OCI-LY3 (cell line): ENCODE measurements at regions not wholly inside any gene's neighbourhood (a gene's known extent, or its start where the extent isn't known, plus 50 kb on each side); places are given as distances from the start of the nearest gene placed in this dataset.

Source experiments
- H2AFZ ChIP-seq: fragments of 200-600, 300-600 bp; shearing (Covaris generic); 2 replicates; pipeline ENCODE4 v1.6.0; 2014; ENCODE audit warnings: antibody characterized with exemption, low read depth, low read length
- H3K27ac ChIP-seq: fragments of 200-600, 300-600 bp; sonication (generic); 2 replicates; pipeline ENCODE4 v1.5.1; 2014; ENCODE audit warnings: mild to moderate bottlenecking, low read length, moderate library complexity, mixed read lengths
- H3K27me3 ChIP-seq: fragments of 200-600, 300-600 bp; sonication (generic); 2 replicates; pipeline ENCODE4 v1.6.1; 2014; ENCODE audit warnings: low read depth, low read length, mixed read lengths
- H3K36me3 ChIP-seq: fragments of 200-600, 300-600 bp; sonication (generic); replicated peaks from 2 replicates; pipeline ENCODE3; 2014; ENCODE audit warnings: low read depth, low read length, mixed read lengths
- H3K4me1 ChIP-seq: fragments of 300-600, 200-600 bp; sonication (generic); 2 replicates; pipeline ENCODE4 v1.6.1; 2014; ENCODE audit warnings: low read length, mixed read lengths
- H3K4me2 ChIP-seq: fragments of 200-600, 300-600 bp; sonication (generic); 2 replicates; pipeline ENCODE4 v1.6.1; 2014; ENCODE audit warnings: low read length, mixed read lengths
- H3K4me3 ChIP-seq: fragments of 300-600, 200-600 bp; sonication (generic); 2 replicates; pipeline ENCODE4 v1.5.1; 2014; ENCODE audit warnings: antibody characterized with exemption, mild to moderate bottlenecking, low read length, moderate library complexity
- H3K79me2 ChIP-seq: fragments of 300-600, 200-600 bp; shearing (Covaris generic); 2 replicates; pipeline ENCODE4 v1.6.1; 2014; ENCODE audit warnings: mild to moderate bottlenecking, low read length, mixed read lengths
- H3K9ac ChIP-seq: fragments of 300-600, 200-600 bp; shearing (Covaris generic); 2 replicates; pipeline ENCODE4 v1.6.0; 2014; ENCODE audit warnings: mild to moderate bottlenecking, low read length, moderate library complexity
- H3K9me3 ChIP-seq: fragments of 200-600, 300-600 bp; shearing (Covaris generic); 2 replicates; pipeline ENCODE4 v1.6.1; 2014; ENCODE audit warnings: low read length, mixed read lengths; ENCODE audit not compliant: insufficient read depth
- H4K20me1 ChIP-seq: fragments of 200-600, 300-600 bp; sonication (generic); 2 replicates; pipeline ENCODE4 v1.6.1; 2016; ENCODE audit warnings: low read length, mixed read lengths; ENCODE audit not compliant: insufficient read depth
- EZH2phosphoT487 ChIP-seq: fragments of 200-600 bp; shearing (Covaris generic); IDR thresholded peaks from 2 replicates; pipeline ENCODE4 v1.6.1; 2018; ENCODE audit warnings: antibody characterized with exemption, mixed run types, low read depth
- TF ChIP-seq, protein P1 (sequence below): fragments of 200-600, 300-600 bp; sonication (generic); IDR thresholded peaks from 2 replicates; pipeline ENCODE4 v1.5.1; 2014; ENCODE audit warnings: antibody characterized with exemption, low read length, low read depth

DNA sequence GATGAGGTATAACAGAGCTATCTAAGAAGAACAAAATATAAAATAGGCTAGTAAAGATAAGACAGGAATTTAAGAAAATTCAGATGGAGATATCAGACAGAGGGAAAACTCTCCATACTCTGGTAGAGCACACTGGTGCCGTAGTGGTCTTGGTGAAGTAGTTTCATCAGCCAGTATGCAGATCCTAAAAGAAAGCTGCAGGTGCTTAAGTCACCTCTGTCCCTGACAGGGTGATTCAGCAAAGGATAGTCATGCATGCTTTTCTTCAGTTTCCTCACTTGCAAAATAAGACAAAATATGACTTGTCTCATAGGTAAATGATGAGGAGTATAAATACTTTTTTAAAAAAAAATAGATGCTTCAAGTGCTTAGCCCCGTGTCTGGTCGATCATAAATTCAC lies 794.9 kb downstream of the TNS3 start:
- Histone ChIP-seq H3K27ac (no peak overlapping the region), H3K4me3 (no peak overlapping the region), H3K36me3 (no peaks in the 10 kb centered on the region), H4K20me1 (no peaks in the 10 kb centered on the region), H3K9ac (no peak overlapping the region), H3K27me3 (no peaks in the 10 kb centered on the region), H3K9me3 (no peaks in the 10 kb centered on the region), H3K4me2 (no peak overlapping the region), H3K79me2 (no peaks in the 10 kb centered on the region), H2AFZ (no peak overlapping the region), H3K4me1 (no peaks in the 10 kb centered on the region)
- TF ChIP-seq, protein P1, sequence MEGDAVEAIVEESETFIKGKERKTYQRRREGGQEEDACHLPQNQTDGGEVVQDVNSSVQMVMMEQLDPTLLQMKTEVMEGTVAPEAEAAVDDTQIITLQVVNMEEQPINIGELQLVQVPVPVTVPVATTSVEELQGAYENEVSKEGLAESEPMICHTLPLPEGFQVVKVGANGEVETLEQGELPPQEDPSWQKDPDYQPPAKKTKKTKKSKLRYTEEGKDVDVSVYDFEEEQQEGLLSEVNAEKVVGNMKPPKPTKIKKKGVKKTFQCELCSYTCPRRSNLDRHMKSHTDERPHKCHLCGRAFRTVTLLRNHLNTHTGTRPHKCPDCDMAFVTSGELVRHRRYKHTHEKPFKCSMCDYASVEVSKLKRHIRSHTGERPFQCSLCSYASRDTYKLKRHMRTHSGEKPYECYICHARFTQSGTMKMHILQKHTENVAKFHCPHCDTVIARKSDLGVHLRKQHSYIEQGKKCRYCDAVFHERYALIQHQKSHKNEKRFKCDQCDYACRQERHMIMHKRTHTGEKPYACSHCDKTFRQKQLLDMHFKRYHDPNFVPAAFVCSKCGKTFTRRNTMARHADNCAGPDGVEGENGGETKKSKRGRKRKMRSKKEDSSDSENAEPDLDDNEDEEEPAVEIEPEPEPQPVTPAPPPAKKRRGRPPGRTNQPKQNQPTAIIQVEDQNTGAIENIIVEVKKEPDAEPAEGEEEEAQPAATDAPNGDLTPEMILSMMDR, result no peak
- no peak for TF ChIP-seq EZH2phosphoT487

- no peak overlapping the region for H3K4me3 ChIP-seq
- no peak overlapping the region for H2AFZ ChIP-seq
- no peaks in the 10 kb centered on the region for H3K9me3 ChIP-seq
- no peaks in the 10 kb centered on the region for H3K4me1 ChIP-seq
- H4K20me1 ChIP-seq, result no peaks in the 10 kb centered on the region
- H3K9ac ChIP-seq, result no peak overlapping the region
- H3K36me3 ChIP-seq, result no peaks in the 10 kb centered on the region
- no peaks in the 10 kb centered on the region for H3K79me2 ChIP-seq
- H3K4me2 ChIP-seq, result no peak overlapping the region
- no peak overlapping the region for H3K27ac ChIP-seq
- no peaks in the 10 kb centered on the region for H3K27me3 ChIP-seq
- TF ChIP-seq, protein P1, result no peak
- TF ChIP-seq EZH2phosphoT487, result no peak
Observed at GRCh38 chr7:46786221-46786954, 795.5 kb downstream of the TNS3 start.

DNA sequence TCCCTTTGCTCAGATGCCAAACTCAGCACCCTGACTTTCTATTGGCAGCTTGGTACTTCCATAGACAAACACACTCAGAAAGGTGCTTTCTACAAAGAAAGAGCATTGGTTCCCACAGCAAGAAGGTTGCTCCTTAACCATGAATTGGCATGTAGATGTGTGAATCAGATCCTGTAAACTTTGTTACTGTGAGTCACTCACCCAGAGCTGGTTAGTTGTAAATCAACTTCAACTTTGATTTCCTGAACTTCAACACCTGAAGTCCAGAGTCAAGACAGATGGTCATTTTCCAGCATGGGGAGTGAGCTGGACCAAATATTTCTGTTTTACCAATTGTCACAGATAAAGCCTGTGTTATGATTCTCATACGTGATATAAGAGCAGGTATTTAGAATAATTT lies 797.2 kb downstream of the TNS3 start:
- no peak for TF ChIP-seq EZH2phosphoT487
- TF ChIP-seq, protein P1, result no peak
- Histone ChIP-seq H3K4me1 (no peaks in the 10 kb centered on the region), H3K79me2 (no peaks in the 10 kb centered on the region), H3K36me3 (no peaks in the 10 kb centered on the region), H3K27ac (no peak overlapping the region), H3K9me3 (no peaks in the 10 kb centered on the region; the same call in 1 of the 2 replicates), H2AFZ (no peak overlapping the region), H4K20me1 (no peaks in the 10 kb centered on the region), H3K9ac (no peak overlapping the region), H3K4me3 (no peak overlapping the region), H3K4me2 (no peak overlapping the region), H3K27me3 (no peaks in the 10 kb centered on the region)

GRCh38 chr7:46781901-46782439 lies 799.9 kb downstream of the TNS3 start:
- no peaks in the 10 kb centered on the region for H3K79me2 ChIP-seq
- no peaks in the 10 kb centered on the region for H3K4me1 ChIP-seq
- no peak overlapping the region for H3K4me3 ChIP-seq
- H3K4me2 ChIP-seq, result no peak overlapping the region
- H3K27ac ChIP-seq, result no peak overlapping the region
- no peaks in the 10 kb centered on the region for H3K36me3 ChIP-seq
- TF ChIP-seq, protein P1, result no peak
- TF ChIP-seq EZH2phosphoT487, result no peak
- no peaks in the 10 kb centered on the region for H3K27me3 ChIP-seq
- no peak overlapping the region for H3K9ac ChIP-seq
- H2AFZ ChIP-seq, result no peak overlapping the region
- no peaks in the 10 kb centered on the region for H4K20me1 ChIP-seq
- H3K9me3 ChIP-seq, result no peaks in the 10 kb centered on the region; the same call in 1 of the 2 replicates
